ELF-1 (cell line): ENCODE measurements at regions not wholly inside any gene's neighbourhood (a gene's known extent, or its start where the extent isn't known, plus 50 kb on each side); places are given as distances from the start of the nearest gene placed in this dataset.
"Not testable (repeated sequence)": the region's sequence is repeated elsewhere in the genome, so short reads cannot be mapped to it uniquely, and the experiment has no call there.

ENCODE experiments used
- DNase-seq: peaks from one replicate; pipeline ENCODE4 v3.0.0-alpha.2; 2016; ENCODE audit warnings: low read depth, low spot score

GRCh38 chr17:15802917-15803316 lies 70.8 kb downstream of the TBC1D26 start:
- DNase-seq: not testable (repeated sequence)

- not testable (repeated sequence) for DNase-seq
Observed at GRCh38 chr17:15806825-15807224, 74.7 kb downstream of the TBC1D26 start.

GRCh38 chr17:15813388-15813787 lies 81.3 kb downstream of the TBC1D26 start:
- DNase-seq: not testable (repeated sequence)

GRCh38 chr17:15814003-15814402 lies 81.9 kb downstream of the TBC1D26 start:
- not testable (repeated sequence) for DNase-seq

- DNase-seq: not testable (repeated sequence)
Observed at GRCh38 chr17:15817861-15818260, 85.8 kb downstream of the TBC1D26 start.

- DNase-seq: not testable (repeated sequence)
Observed at GRCh38 chr17:15822280-15822679, 90.2 kb downstream of the TBC1D26 start.

- peak; percentile 81 for DNase-seq
Observed at GRCh38 chr17:15828727-15829314, 96.7 kb downstream of the TBC1D26 start.

GRCh38 chr17:15830221-15830620 lies 98.1 kb downstream of the TBC1D26 start:
- not testable (repeated sequence) for DNase-seq

- DNase-seq: not testable (repeated sequence)
Observed at GRCh38 chr17:15831182-15831581, 99.1 kb downstream of the TBC1D26 start.

- not testable (repeated sequence) for DNase-seq
Observed at GRCh38 chr17:15832921-15833480, 100.9 kb downstream of the TBC1D26 start.

GRCh38 chr17:15833890-15834289 lies 101.8 kb downstream of the TBC1D26 start:
- DNase-seq: not testable (repeated sequence)

GRCh38 chr17:15835481-15835880 lies 103.4 kb downstream of the TBC1D26 start:
- not testable (repeated sequence) for DNase-seq

GRCh38 chr17:15836249-15836982 lies 104.3 kb downstream of the TBC1D26 start:
- not testable (repeated sequence) for DNase-seq

- DNase-seq: not testable (repeated sequence)
Observed at GRCh38 chr17:15836991-15837390, 104.9 kb downstream of the TBC1D26 start.

GRCh38 chr17:15847447-15848229 lies 97.3 kb upstream of the ADORA2B start:
- DNase-seq: not testable (repeated sequence)

GRCh38 chr17:15849054-15849453 lies 95.9 kb upstream of the ADORA2B start:
- peak; percentile 70 for DNase-seq

GRCh38 chr17:15850071-15850470 lies 94.9 kb upstream of the ADORA2B start:
- DNase-seq: not testable (repeated sequence)

GRCh38 chr17:15850687-15851086 lies 94.2 kb upstream of the ADORA2B start:
- not testable (repeated sequence) for DNase-seq

GRCh38 chr17:15852863-15853262 lies 92.1 kb upstream of the ADORA2B start:
- DNase-seq: not testable (repeated sequence)

GRCh38 chr17:15856191-15856590 lies 88.7 kb upstream of the ADORA2B start:
- DNase-seq: not testable (repeated sequence)

- not testable (repeated sequence) for DNase-seq
Observed at GRCh38 chr17:15856745-15857144, 88.2 kb upstream of the ADORA2B start.

GRCh38 chr17:15858082-15858481 lies 86.8 kb upstream of the ADORA2B start:
- DNase-seq: not testable (repeated sequence)
